Cardiac muscle cell (in vitro differentiated cells and primary cell): ENCODE measurements at regions not wholly inside any gene's neighbourhood (a gene's known extent, or its start where the extent isn't known, plus 50 kb on each side); places are given as distances from the start of the nearest gene placed in this dataset.

ENCODE experiments used
- DNase-seq, 2 donors: peaks; one replicate each; pipeline versions ENCODE4 v3.0.0 to v3.0.0-alpha.2; 2010 to 2017; ENCODE audit warnings: low read depth in 1 of 2, low spot score in 1 of 2
- H3K27ac ChIP-seq: fragments of 200-600 bp; sonication (generic); 2 replicates; pipeline ENCODE4 v1.5.1; 2016
- H3K27me3 ChIP-seq: fragments of 200-600 bp; sonication (generic); 2 replicates; pipeline ENCODE4 v1.6.0; 2016; ENCODE audit warnings: control low read depth
- H3K36me3 ChIP-seq: fragments of 200-600 bp; sonication (generic); 2 replicates; pipeline ENCODE4 v1.5.1; 2016; ENCODE audit warnings: control low read depth
- H3K4me1 ChIP-seq: fragments of 200-600 bp; sonication (generic); 2 replicates; pipeline ENCODE4 v1.8.1; 2017; ENCODE audit warnings: low read depth, mild to moderate bottlenecking, mixed run types
- H3K4me3 ChIP-seq: fragments of 200-600 bp; sonication (generic); 2 replicates; pipeline ENCODE4 v1.5.1; 2016; ENCODE audit warnings: mild to moderate bottlenecking
- H3K9me3 ChIP-seq: fragments of 200-600 bp; sonication (generic); 2 replicates; pipeline ENCODE4 v1.5.1; 2017; ENCODE audit warnings: low read depth, mild to moderate bottlenecking, control low read depth
- CTCF ChIP-seq: IDR thresholded peaks from 2 replicates; pipeline ENCODE4 v1.5.1; 2012; ENCODE audit warnings: low read depth, mild to moderate bottlenecking, low read length

DNA sequence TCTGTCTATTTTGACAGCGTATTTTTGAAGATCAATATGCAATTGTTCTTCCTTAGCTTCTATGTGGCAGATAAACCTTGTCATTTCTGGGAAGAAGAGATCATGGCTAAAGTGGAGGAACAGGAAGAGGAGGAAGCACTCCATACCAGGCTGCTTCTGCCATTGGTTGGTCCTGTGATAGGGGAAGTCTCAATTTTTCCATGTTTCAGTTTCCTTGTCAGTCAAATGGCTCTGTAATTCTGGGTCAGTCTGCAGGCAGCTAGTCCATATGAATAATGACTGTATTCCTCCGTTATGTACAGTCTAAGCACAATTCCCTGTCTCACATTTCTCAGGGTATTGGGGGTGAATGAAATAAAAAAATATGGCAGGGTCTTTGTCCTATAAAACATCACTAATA, 277.6 kb upstream of the CXCR4 start:
- TF ChIP-seq CTCF, result no peak
- no peaks in the 10 kb centered on the region for H3K27me3 ChIP-seq
- H3K36me3 ChIP-seq, result no peaks in the 10 kb centered on the region
- no peak overlapping the region for H3K4me3 ChIP-seq
- no peak overlapping the region for H3K27ac ChIP-seq
- no peaks in the 10 kb centered on the region for H3K4me1 ChIP-seq
- no peaks in the 10 kb centered on the region for H3K9me3 ChIP-seq
- DNase-seq, result no peak

- H3K36me3 ChIP-seq, result no peaks in the 10 kb centered on the region
Measured at GRCh38 chr2:136394136-136395060, 276.4 kb upstream of the CXCR4 start.

GRCh38 chr2:136393514-136393913, 275.6 kb upstream of the CXCR4 start:
- Histone ChIP-seq H3K4me3 (no peak overlapping the region), H3K4me1 (no peaks in the 10 kb centered on the region), H3K27me3 (no peaks in the 10 kb centered on the region), H3K36me3 (no peaks in the 10 kb centered on the region), H3K27ac (no peak overlapping the region), H3K9me3 (no peaks in the 10 kb centered on the region)
- no peak for DNase-seq
- no peak for TF ChIP-seq CTCF

More at GRCh38 chr2:136394136-136395060, 276.4 kb upstream of the CXCR4 start:
- Histone ChIP-seq H3K27ac (no peak overlapping the region), H3K4me1 (no peaks in the 10 kb centered on the region), H3K4me3 (no peak overlapping the region), H3K27me3 (no peaks in the 10 kb centered on the region), H3K9me3 (no peaks in the 10 kb centered on the region)
- TF ChIP-seq CTCF, result no peak
- no peak for DNase-seq

- Histone ChIP-seq H3K4me3 (no peak overlapping the region), H3K36me3 (no peaks in the 10 kb centered on the region), H3K27ac (no peak overlapping the region), H3K27me3 (no peaks in the 10 kb centered on the region), H3K4me1 (no peaks in the 10 kb centered on the region), H3K9me3 (no peaks in the 10 kb centered on the region)
- TF ChIP-seq CTCF, result no peak
- DNase-seq, result no peak
Measured at GRCh38 chr2:136392897-136393505, 275.1 kb upstream of the CXCR4 start.

GRCh38 chr2:136389809-136390208, 271.9 kb upstream of the CXCR4 start:
- no peak for TF ChIP-seq CTCF
- H3K4me3 ChIP-seq, result no peak overlapping the region
- no peak for DNase-seq
- H3K27me3 ChIP-seq, result no peaks in the 10 kb centered on the region
- H3K4me1 ChIP-seq, result no peaks in the 10 kb centered on the region
- H3K27ac ChIP-seq, result no peak overlapping the region
- H3K36me3 ChIP-seq, result no peaks in the 10 kb centered on the region
- no peaks in the 10 kb centered on the region for H3K9me3 ChIP-seq
